OCI-LY1 (cell line): ENCODE measurements at regions not wholly inside any gene's neighbourhood (a gene's known extent, or its start where the extent isn't known, plus 50 kb on each side); places are given as distances from the start of the nearest gene placed in this dataset.

Source experiments
- EZH2 ChIP-seq: fragments of 200-600 bp; sonication (generic), shearing (Covaris generic); IDR thresholded peaks from 2 replicates; pipeline ENCODE4 v1.8.0; 2017; ENCODE audit warnings: borderline replicate concordance, mixed run types, mild to moderate bottlenecking, antibody characterized with exemption, low read length, moderate library complexity, mixed read lengths
- TF ChIP-seq, protein P1 (sequence below): fragments of 200-600 bp; sonication (generic), shearing (Covaris generic); IDR thresholded peaks from 2 replicates; pipeline ENCODE4 v1.5.1; 2017; ENCODE audit warnings: mild to moderate bottlenecking, antibody characterized with exemption, low read length, moderate library complexity, mixed read lengths

DNA sequence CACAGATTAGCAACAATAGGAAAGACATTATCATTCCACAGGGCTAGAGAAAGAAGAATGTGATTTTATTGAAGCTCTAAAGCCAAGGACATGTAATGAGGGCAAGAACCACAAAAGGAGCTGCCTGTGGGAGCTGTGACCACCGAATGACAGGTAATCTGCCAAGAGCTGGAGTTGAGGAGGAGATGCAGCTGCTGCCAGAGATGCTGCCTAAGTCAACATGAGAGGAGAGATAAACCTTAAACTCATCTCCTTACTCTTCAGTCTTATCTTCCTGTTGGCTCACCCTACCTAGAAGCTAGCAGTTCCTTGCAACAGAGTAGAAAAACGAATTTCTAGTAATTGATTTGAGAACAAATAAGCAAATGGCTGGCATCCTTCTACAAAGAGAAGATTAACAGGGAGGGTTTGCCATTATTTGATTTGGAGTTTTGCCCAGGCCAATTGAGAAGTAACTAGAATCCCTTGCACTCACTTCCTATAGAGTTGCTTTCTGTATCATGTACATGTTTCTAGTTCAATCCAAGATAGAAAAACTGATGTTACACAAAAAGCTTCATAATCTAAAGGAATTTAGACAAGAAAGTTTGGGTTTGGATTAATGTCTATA lies 539.2 kb downstream of the TLE1 start:
- TF ChIP-seq, protein P1, sequence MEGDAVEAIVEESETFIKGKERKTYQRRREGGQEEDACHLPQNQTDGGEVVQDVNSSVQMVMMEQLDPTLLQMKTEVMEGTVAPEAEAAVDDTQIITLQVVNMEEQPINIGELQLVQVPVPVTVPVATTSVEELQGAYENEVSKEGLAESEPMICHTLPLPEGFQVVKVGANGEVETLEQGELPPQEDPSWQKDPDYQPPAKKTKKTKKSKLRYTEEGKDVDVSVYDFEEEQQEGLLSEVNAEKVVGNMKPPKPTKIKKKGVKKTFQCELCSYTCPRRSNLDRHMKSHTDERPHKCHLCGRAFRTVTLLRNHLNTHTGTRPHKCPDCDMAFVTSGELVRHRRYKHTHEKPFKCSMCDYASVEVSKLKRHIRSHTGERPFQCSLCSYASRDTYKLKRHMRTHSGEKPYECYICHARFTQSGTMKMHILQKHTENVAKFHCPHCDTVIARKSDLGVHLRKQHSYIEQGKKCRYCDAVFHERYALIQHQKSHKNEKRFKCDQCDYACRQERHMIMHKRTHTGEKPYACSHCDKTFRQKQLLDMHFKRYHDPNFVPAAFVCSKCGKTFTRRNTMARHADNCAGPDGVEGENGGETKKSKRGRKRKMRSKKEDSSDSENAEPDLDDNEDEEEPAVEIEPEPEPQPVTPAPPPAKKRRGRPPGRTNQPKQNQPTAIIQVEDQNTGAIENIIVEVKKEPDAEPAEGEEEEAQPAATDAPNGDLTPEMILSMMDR: no peak
- no peak for TF ChIP-seq EZH2
